ENCODE measurements at regions not wholly inside any gene's neighbourhood (a gene's known extent, or its start where the extent isn't known, plus 50 kb on each side); places are given as distances from the start of the nearest gene placed in this dataset.

DNA sequence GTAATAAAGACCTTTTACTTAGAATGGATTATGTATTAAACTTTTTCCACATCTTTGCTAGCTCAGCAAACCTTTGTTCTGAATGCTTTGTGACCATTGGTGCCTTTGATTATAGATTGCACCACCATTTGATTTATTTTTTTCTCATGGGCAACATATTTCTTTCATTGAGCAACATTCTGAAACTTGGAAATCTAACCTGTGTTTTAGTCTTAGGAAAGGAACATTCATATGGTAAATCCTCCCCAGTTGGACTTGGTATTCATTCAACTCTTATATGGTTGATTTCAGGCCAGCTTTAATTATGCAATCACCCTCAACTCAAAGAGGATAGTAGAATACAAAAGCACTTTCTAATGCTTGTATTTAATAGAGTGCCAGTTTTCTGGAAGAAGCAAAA is 1077.9 kb upstream of the ZEB2 start:
- no peak for TF ChIP-seq POLR2AphosphoS5 (IDR thresholded peaks at IDR 0.05; ENCODE audit: low read depth)
- TF ChIP-seq, protein P1, sequence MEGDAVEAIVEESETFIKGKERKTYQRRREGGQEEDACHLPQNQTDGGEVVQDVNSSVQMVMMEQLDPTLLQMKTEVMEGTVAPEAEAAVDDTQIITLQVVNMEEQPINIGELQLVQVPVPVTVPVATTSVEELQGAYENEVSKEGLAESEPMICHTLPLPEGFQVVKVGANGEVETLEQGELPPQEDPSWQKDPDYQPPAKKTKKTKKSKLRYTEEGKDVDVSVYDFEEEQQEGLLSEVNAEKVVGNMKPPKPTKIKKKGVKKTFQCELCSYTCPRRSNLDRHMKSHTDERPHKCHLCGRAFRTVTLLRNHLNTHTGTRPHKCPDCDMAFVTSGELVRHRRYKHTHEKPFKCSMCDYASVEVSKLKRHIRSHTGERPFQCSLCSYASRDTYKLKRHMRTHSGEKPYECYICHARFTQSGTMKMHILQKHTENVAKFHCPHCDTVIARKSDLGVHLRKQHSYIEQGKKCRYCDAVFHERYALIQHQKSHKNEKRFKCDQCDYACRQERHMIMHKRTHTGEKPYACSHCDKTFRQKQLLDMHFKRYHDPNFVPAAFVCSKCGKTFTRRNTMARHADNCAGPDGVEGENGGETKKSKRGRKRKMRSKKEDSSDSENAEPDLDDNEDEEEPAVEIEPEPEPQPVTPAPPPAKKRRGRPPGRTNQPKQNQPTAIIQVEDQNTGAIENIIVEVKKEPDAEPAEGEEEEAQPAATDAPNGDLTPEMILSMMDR (IDR thresholded peaks at IDR 0.05; ENCODE audit: insufficient read depth, low read length) = no peak

Measured in HL-60 (cell line).